Activated effector memory CD4-positive, alpha-beta T cell treated with anti-CD3 and anti-CD28 coated beads, Interleukin-2, amount 50 U/mL, for 16 hours (primary cell): ENCODE measurements at regions not wholly inside any gene's neighbourhood (a gene's known extent, or its start where the extent isn't known, plus 50 kb on each side); places are given as distances from the start of the nearest gene placed in this dataset.
"Not testable (repeated sequence)": the region's sequence is repeated elsewhere in the genome, so short reads cannot be mapped to it uniquely, and the experiment has no call there.

Experiments
- DNase-seq: peaks from one replicate; pipeline ENCODE4 v3.0.0-alpha.2; 2020

GRCh38 chr7:136308230-136308629 is 331.1 kb upstream of the MTPN start:
- no peak for DNase-seq

DNA sequence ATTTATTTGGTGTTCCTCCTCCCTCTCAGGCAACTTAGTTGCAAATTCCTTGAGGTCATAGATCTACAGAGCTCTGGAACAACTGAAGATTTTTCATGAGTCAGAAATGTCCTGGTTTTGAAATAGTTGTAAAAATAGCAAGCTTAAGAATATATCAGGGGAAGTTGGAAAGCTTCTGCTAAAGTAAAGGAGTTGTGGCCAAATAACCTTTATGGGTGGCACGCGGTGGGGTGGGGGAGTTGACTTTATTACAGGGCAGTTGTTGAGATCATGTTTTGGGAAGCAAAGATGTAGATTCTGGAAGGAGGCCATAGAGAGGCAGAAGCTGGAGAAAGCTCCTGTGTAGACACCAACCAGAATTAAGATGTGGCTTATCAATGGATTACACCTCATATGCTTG is 326.0 kb upstream of the MTPN start:
- no peak for DNase-seq

DNA sequence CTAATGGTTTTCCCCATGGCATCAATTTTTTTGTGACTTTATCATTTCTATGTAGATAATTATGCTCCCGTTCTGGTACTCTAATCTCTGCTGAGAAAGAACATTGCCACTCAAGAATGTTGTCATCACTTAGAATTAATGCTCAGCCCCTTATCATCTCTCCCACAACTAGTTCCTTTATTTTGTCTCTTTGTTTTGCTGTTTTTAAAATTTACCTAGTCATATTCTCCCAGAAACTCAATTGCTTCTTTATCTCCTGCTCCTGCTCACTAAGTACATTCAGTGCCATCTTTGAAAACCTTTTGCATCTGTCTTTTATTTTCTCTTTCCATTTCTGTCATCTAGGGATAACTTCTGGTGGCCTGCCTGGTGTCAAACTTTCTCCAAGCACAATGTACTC is 324.9 kb upstream of the MTPN start:
- no peak for DNase-seq

- DNase-seq = no peak
These were observed 317.8 kb upstream of the MTPN start for GRCh38 chr7:136294977-136295376.

DNA sequence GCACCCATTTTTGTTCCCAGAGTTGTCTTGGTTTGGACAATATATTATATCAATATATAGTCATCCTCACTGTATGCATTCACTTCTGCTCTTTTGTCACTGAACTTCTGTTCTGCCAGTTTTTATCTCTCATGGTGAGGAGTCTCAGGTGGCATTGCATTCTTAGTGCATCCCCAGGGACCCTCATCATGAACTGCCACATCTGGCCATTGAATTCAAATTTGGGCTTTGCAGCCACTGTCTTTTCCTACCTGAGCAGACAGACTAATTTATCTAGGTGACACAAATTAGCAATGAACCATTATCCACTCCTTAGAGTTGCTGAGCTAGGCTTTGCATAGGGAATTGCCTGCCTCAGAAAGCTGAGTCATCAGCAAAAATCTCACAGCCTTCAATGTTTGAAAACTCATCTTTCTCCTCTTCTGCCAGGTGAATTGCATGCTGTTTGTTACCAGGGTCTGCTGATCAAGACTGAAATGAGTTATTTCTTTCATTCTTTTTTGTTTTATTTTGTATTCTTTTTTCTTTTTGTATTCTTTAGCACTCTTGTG is 316.8 kb upstream of the MTPN start:
- no peak for DNase-seq

DNA sequence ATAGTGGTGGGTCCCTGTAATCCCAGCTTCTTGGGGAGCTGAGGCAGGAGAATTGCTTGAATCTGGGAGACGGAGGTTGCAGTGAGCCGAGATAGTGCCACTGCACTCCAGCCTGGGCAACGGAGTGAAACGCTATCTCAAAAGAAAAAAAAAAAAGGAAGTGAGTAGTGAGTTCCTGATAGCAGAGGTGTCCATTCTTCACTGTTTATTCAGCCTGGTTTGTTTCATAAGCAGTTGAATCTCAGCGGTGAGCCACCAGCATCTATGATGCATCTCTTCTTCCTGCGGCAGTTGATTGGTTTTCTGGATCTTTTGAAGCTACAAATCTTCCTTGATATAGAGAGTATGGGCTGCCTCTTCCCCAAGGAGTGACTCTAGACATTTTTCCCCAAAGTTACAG is 316.1 kb upstream of the MTPN start:
- DNase-seq = no peak

GRCh38 chr7:136292365-136292764 is 315.2 kb upstream of the MTPN start:
- no peak for DNase-seq

- no peak for DNase-seq
These were observed 313.2 kb upstream of the MTPN start for GRCh38 chr7:136290351-136290750.

- no peak for DNase-seq
These were observed 300.9 kb upstream of the MTPN start for GRCh38 chr7:136278057-136278456.

DNA sequence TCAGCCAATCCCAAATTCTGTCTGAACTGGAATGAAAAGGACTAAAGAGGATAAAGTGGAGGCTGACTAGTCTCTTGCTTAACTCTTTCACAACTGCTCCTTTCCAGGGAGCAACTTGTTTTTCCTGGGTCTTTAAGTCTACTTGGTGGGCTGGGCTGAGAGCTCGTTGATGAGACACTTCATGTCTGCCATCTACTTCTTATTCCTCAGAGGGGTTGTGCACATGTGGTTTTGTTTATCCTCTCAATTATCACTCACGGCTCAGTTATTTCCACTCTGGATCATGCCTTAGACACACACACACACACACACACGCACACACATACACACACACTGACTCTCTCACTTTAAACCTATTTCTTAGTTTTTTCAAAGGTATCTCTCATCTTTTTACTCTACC is 298.6 kb upstream of the MTPN start:
- no peak for DNase-seq

DNA sequence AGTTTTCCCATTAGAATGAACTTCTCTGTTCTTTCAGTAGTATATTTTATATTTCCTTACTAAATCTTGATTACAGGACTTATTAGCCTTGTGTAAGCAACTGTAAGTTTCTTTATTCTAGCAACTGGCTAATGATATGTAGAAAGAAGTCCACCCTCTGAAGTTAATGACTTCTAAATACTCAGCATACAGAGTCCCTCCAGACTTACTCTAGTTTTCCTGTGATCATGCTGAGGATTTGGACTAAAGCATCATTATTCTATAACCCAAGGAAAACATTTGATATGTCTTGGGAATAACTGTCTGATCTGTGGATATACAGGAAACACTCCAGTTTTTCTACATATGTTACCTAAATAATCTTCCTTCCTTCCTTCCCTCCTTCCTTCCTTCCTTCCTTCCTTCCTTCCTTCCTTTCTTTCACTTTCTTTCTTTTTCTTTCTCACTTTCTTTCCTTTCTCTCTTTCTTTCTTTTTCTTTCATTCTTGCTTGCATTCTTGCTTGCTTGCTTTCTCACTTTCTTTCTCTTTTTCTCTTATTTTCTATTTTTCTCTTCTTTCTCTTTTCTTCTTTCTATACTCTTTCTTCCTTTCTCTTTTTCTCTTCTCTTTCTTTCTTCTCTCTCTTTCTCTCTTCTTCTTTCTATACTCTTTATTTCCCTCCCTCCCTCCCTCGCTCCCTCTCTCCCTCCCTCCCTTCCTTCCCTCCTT is 297.6 kb upstream of the MTPN start:
- DNase-seq = no peak

- no peak for DNase-seq
These were observed 295.8 kb upstream of the MTPN start for GRCh38 chr7:136272934-136273333.

DNA sequence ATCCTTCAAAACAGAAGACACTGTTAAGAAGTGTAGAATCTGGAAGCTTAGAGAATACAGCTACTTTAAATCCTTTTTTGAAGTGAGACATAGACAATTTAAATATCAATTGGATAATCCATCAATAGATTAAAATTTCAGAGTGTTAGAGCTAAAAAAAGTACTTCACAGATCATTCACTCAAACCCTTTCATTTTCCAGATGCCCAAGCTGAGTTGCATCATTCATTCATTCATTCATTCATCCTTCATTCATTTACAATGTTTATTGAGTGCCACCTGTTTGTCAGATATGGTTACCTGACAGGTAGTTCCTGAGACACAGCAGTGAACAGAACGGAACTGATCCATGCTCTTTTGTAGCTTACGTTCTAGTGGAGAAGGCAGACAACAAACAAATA is 290.7 kb upstream of the MTPN start:
- DNase-seq = no peak

- DNase-seq = no peak
These were observed 289.3 kb upstream of the MTPN start for GRCh38 chr7:136266457-136266856.

DNA sequence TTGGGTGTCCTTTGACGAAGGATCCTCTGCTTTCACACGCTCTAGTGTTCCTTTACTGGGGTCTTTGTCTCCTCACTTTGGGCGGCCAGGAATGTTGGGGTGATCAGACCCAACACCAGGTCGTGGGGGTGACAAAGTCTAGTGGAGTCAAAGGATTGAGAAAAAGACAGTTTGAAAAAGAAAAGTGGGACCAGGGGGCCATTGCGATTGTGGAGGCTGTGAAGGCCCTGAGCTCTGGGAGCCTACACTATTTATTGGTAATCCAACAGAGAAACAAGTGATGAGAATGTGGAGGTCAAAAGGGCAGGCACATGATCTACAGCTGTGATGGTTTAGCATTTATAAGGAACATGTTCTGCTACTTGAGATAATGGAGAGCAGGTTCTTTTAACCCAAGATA is 287.1 kb upstream of the MTPN start:
- not testable (repeated sequence) for DNase-seq

- not testable (repeated sequence) for DNase-seq
These were observed 286.1 kb upstream of the MTPN start for GRCh38 chr7:136263112-136263860.

GRCh38 chr7:136260591-136260990 is 283.4 kb upstream of the MTPN start:
- not testable (repeated sequence) for DNase-seq

GRCh38 chr7:136259074-136259473 is 281.9 kb upstream of the MTPN start:
- DNase-seq = no peak

- no peak for DNase-seq
These were observed 279.3 kb upstream of the MTPN start for GRCh38 chr7:136256491-136256890.

DNA sequence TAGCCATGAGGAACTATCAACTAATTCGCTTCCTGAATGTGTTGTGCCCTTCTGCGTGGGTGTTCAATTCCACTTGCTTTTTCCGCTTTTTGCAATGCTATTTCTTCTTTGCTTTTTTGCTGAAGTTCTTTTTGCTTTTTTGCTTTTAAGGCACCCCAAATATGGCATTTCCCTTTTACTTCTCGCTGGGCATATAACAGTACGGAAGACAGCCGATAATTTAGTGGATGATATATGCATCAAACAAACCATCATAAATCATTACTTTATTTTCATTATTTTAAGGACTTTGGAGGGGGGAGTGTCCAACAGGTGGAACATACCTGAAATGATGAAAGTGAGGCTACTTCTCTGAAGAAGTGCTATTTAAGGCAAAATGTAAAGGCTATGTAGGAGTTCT is 277.0 kb upstream of the MTPN start:
- DNase-seq = no peak

DNA sequence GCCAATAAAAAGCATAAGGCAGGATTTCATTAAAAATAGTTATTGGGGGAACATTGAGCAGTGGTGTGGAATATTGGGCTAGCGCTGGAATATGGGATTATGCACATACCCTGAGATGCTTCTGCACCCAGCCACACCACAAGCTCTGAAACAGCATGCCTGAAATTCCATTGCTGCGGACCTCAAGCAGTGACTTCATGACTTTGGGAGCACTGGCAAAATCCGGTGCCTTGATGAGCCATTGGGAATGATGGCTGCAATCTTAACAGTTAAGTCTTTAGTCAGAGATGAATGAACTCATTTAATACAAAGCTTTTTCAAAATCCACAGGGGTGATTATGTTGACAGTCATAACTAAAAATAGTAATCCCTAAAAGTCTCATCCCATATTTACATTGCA is 274.7 kb upstream of the MTPN start:
- DNase-seq = no peak

DNA sequence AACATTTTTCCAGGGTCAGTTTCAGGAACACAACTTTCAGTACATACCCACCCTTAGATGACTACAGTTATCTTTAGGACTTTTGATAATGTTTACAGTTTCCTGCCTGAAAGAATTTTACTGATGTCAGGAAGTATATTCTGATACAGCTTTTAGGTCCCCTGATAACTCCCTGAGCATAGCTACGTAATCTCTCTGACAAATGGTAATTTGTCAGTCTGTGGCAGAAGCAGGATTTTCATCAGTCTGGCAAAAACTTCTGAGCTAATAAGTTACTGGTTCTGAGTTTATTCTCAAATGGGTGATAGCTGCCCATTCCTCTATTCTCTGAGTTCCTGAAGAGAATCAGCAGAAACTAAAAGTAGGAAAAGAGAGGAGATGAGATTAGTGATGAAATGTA is 270.1 kb upstream of the MTPN start:
- no peak for DNase-seq

- no peak for DNase-seq
These were observed 268.3 kb upstream of the MTPN start for GRCh38 chr7:136245327-136246004.

DNA sequence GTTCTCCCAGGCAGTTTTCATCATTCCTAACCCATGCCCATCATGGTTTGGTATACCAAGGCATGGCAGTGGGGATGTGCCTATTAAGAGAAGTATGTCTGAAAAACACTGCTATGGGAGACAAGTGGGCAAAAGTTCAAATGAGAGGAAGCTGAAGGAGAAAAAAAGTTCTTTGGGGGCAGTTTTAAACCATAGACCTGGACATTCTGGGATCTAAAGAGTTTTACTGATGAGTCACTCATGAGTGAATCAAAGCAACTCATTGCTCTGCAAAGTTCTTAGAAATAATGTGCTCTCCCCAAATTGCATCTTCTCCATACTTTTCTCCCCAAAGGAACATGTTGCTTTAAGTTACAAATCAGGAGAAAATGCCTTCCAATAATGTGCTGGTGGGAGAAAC is 256.9 kb upstream of the MTPN start:
- no peak for DNase-seq
